Fibroblast of pulmonary artery (primary cell): ENCODE measurements at regions not wholly inside any gene's neighbourhood (a gene's known extent, or its start where the extent isn't known, plus 50 kb on each side); places are given as distances from the start of the nearest gene placed in this dataset.

Experiments
- DNase-seq: peaks from one replicate; pipeline ENCODE4 v3.0.0-alpha.2; 2010; ENCODE audit warnings: low read depth
- H3K4me3 ChIP-seq: replicated peaks from 2 replicates; pipeline ENCODE4 v1.5.1; 2011; ENCODE audit warnings: low read depth, mild to moderate bottlenecking, control low read depth, low read length, moderate library complexity
- CTCF ChIP-seq: IDR thresholded peaks from 2 replicates; pipeline ENCODE4 v1.5.1; 2011; ENCODE audit warnings: mild to moderate bottlenecking, control low read depth, low read length, inconsistent platforms; ENCODE audit errors: missing control alignments

DNA sequence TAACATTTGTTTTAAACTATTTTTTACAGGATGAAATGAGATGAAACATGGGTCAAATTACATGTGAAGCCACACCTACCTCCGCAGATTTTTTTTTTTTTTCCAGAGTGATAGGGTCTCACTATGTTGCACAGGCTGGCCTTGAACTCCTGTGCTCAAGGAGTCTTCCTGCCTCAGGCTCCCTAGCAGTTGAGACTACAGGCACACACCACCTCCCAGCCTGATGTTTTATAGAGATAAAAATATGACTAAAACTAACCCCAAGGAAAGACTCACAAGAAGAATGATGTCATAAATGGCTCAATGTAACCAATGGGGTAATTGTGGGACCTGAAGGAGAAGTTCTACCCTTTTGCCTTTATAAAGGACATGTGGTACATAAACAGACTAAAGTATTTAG, 52.3 kb upstream of the SOX6 start:
- H3K4me3 ChIP-seq: no peak overlapping the region
- TF ChIP-seq CTCF: no peak
- DNase-seq: no peak

DNA sequence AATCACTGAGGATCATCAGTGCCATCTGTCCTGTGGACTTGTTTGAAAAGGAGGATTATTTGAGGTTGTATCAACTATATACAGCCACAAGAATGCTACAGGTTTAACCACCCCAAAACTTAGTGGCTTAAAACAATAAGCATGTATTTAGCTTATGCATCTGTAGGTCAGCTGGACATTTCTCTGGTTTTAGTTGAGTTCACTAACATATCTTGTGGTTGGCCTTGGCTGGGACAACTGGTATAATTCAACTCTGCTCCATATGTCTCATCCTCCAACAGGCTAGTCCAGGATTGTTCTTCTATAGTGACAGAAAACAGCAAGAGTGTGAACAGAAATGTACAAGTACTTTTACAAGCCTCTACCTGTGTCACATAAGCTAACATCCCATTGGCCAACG, 49.9 kb upstream of the SOX6 start:
- no peak for DNase-seq
- TF ChIP-seq CTCF: no peak
- no peak overlapping the region for H3K4me3 ChIP-seq
